HEK293 (cell line): ENCODE measurements at regions not wholly inside any gene's neighbourhood (a gene's known extent, or its start where the extent isn't known, plus 50 kb on each side); places are given as distances from the start of the nearest gene placed in this dataset.

ENCODE experiments used
- CTCF ChIA-PET: fragments of 350-600 bp; formaldehyde crosslinking; extraction: SDS; loops from one replicate; lab custom pipeline; 2021; ENCODE audit warnings: antibody characterized with exemption; lab: Yijun Ruan, JAX
- POLR2A ChIA-PET: fragments of 300-600 bp; formaldehyde crosslinking; extraction: SDS; loops from one replicate; lab custom pipeline; 2020; ENCODE audit warnings: antibody characterized with exemption, inconsistent platforms; lab: Yijun Ruan, JAX
- H3K27ac ChIP-seq: fragments of 200-500 bp; sonication (Bioruptor generic); 2 replicates; pipeline ENCODE4 v1.5.1; 2014; ENCODE audit warnings: low read depth, low read length, control low read depth, inconsistent platforms; ENCODE audit errors: extremely low read depth
- H3K36me3 ChIP-seq, 2 experiments: fragments of 200-500 bp in 1 of 2; sonication (Bioruptor generic) in 1 of 2; 1 replicate in 1 of 2; 2 replicates in 1 of 2; pipeline ENCODE4 v1.5.1; 2014 to 2017; ENCODE audit warnings: inconsistent platforms in 2 of 2, low read length in 2 of 2; ENCODE audit not compliant: control insufficient read depth in 2 of 2, insufficient read depth in 1 of 2
- H3K4me1 ChIP-seq: fragments of 200-500 bp; sonication (Bioruptor generic); 2 replicates; pipeline ENCODE4 v1.5.1; 2014; ENCODE audit warnings: mild to moderate bottlenecking, low read length, inconsistent platforms; ENCODE audit not compliant: control insufficient read depth, insufficient read depth
- H3K4me3 ChIP-seq: 2 replicates; pipeline ENCODE4 v1.5.1; 2011; ENCODE audit warnings: low read depth, mild to moderate bottlenecking, control low read depth, low read length, moderate library complexity
- H3K9me3 ChIP-seq: fragments of 200-500 bp; sonication (Bioruptor generic); 2 replicates; pipeline ENCODE4 v1.5.1; 2014; ENCODE audit warnings: low read depth, low read length, inconsistent platforms; ENCODE audit not compliant: control insufficient read depth, insufficient read depth
- AEBP2 ChIP-seq: fragments of 450-650 bp; formaldehyde crosslinking; IDR thresholded peaks from 2 replicates; pipeline ENCODE4 v1.5.1; 2016; ENCODE audit warnings: missing biosample characterization, missing genetic modification characterization, borderline replicate concordance
- BCL11B ChIP-seq: fragments of 450-650 bp; formaldehyde crosslinking; IDR thresholded peaks from 2 replicates; pipeline ENCODE4 v1.5.1; 2016; ENCODE audit warnings: low read depth, missing biosample characterization, missing genetic modification characterization
- GLI4 ChIP-seq: fragments of 450-650 bp; formaldehyde crosslinking; IDR thresholded peaks from 2 replicates; pipeline ENCODE4 v1.5.1; 2016; ENCODE audit warnings: missing biosample characterization, missing genetic modification characterization
- GLIS2 ChIP-seq: fragments of 450-650 bp; formaldehyde crosslinking; IDR thresholded peaks from 2 replicates; pipeline ENCODE4 v1.5.1; 2016; ENCODE audit warnings: missing biosample characterization, missing genetic modification characterization
- KLF9 ChIP-seq: fragments of 450-650 bp; formaldehyde crosslinking; IDR thresholded peaks from 2 replicates; pipeline ENCODE4 v1.5.1; 2016; ENCODE audit warnings: missing biosample characterization, missing genetic modification characterization, low read depth
- PRDM10 ChIP-seq: fragments of 450-650 bp; formaldehyde crosslinking; IDR thresholded peaks from 2 replicates; pipeline ENCODE4 v1.5.1; 2016; ENCODE audit warnings: missing biosample characterization, missing genetic modification characterization
- PRDM4 ChIP-seq: fragments of 450-650 bp; formaldehyde crosslinking; IDR thresholded peaks from 2 replicates; pipeline ENCODE4 v1.5.1; 2017; ENCODE audit warnings: missing biosample characterization, missing genetic modification characterization
- SETDB1 ChIP-seq: IDR thresholded peaks from one replicate; pipeline ENCODE4 v1.6.1; 2017; ENCODE audit warnings: mild to moderate bottlenecking, low read length, moderate library complexity, mixed read lengths; ENCODE audit not compliant: insufficient read length
- ZNF155 ChIP-seq: fragments of 450-650 bp; formaldehyde crosslinking; IDR thresholded peaks from 2 replicates; pipeline ENCODE4 v1.5.1; 2016; ENCODE audit warnings: missing biosample characterization, missing genetic modification characterization
- ZNF16 ChIP-seq: fragments of 450-650 bp; formaldehyde crosslinking; IDR thresholded peaks from 2 replicates; pipeline ENCODE4 v1.5.1; 2016; ENCODE audit warnings: low read depth, missing biosample characterization, missing genetic modification characterization
- ZNF214 ChIP-seq: fragments of 450-650 bp; formaldehyde crosslinking; IDR thresholded peaks from 2 replicates; pipeline ENCODE4 v1.5.1; 2017; ENCODE audit warnings: missing biosample characterization, mild to moderate bottlenecking, missing genetic modification characterization, borderline replicate concordance
- ZNF23 ChIP-seq: fragments of 450-650 bp; formaldehyde crosslinking; IDR thresholded peaks from 2 replicates; pipeline ENCODE4 v1.5.1; 2016; ENCODE audit warnings: missing biosample characterization, missing genetic modification characterization, borderline replicate concordance
- ZNF366 ChIP-seq: fragments of 450-650 bp; formaldehyde crosslinking; conservative IDR thresholded peaks from 2 replicates; pipeline ENCODE4 v1.5.1; 2016; ENCODE audit warnings: missing biosample characterization, missing genetic modification characterization
- ZNF473 ChIP-seq: fragments of 450-650 bp; formaldehyde crosslinking; IDR thresholded peaks from 2 replicates; pipeline ENCODE4 v1.5.1; 2017; ENCODE audit warnings: missing biosample characterization, missing genetic modification characterization
- ZNF529 ChIP-seq: fragments of 450-650 bp; formaldehyde crosslinking; IDR thresholded peaks from 2 replicates; pipeline ENCODE4 v1.5.1; 2017; ENCODE audit warnings: missing genetic modification characterization, missing biosample characterization; ENCODE audit not compliant: insufficient replicate concordance
- ZNF558 ChIP-seq: fragments of 450-650 bp; formaldehyde crosslinking; IDR thresholded peaks from 2 replicates; pipeline ENCODE4 v1.5.1; 2016; ENCODE audit warnings: missing biosample characterization, missing genetic modification characterization
- ZNF692 ChIP-seq: fragments of 450-650 bp; formaldehyde crosslinking; IDR thresholded peaks from 2 replicates; pipeline ENCODE4 v1.5.1; 2016; ENCODE audit warnings: missing biosample characterization, missing genetic modification characterization
- ZNF747 ChIP-seq: fragments of 450-650 bp; formaldehyde crosslinking; IDR thresholded peaks from 2 replicates; pipeline ENCODE4 v1.5.1; 2016; ENCODE audit warnings: missing biosample characterization, missing genetic modification characterization
- ZNF785 ChIP-seq: fragments of 450-650 bp; formaldehyde crosslinking; IDR thresholded peaks from 2 replicates; pipeline ENCODE4 v1.5.1; 2016; ENCODE audit warnings: missing biosample characterization, missing genetic modification characterization
- ZNF791 ChIP-seq: fragments of 450-650 bp; formaldehyde crosslinking; IDR thresholded peaks from 2 replicates; pipeline ENCODE4 v1.5.1; 2016; ENCODE audit warnings: missing biosample characterization, missing genetic modification characterization
- ZNF843 ChIP-seq: fragments of 450-650 bp; formaldehyde crosslinking; IDR thresholded peaks from 2 replicates; pipeline ENCODE4 v1.5.1; 2016; ENCODE audit warnings: missing biosample characterization, missing genetic modification characterization
- ZSCAN30 ChIP-seq: fragments of 450-650 bp; IDR thresholded peaks from 2 replicates; pipeline ENCODE4 v1.5.1; 2018; ENCODE audit warnings: missing biosample characterization, mild to moderate bottlenecking, missing genetic modification characterization, moderate library complexity
- TF ChIP-seq, protein P1 (sequence below): fragments of 450-650 bp; formaldehyde crosslinking; IDR thresholded peaks from 2 replicates; pipeline ENCODE4 v1.5.1; 2016; ENCODE audit warnings: missing biosample characterization, missing genetic modification characterization

DNA sequence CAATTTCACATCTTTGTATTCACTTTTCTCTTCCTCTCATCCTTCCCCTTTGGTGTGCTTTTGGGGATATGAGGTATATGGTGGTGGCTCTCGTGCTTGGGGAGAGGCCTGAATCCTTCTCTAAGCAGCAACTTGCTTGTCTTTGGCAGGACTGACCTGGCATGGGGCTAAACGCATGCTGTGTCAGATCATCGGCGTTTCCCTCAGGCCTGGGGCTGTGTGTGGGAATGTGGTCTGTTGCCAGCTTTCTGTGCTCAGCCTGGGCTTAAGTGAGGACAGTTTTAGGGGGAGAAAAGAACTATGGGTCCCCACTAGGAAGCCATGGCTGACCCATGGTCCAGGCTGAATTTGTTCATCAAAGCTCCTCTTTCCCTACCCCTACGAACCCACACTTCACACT lies 60.7 kb downstream of the TET3 start:
- POLR2A ChIA-PET, result no interaction called here

GRCh38 chr2:74046441-74046840 lies 61.7 kb downstream of the TET3 start:
- ChIA-PET CTCF (no interaction called here), POLR2A (no interaction called here)
- no peaks in the 10 kb centered on the region for H3K9me3 ChIP-seq
- no peak overlapping the region for H3K4me3 ChIP-seq
- peaks cover 0 to 24% of the 10 kb centered on the region in 2 experiments; a peak in 1 of 3 replicates for H3K36me3 ChIP-seq
- no peak overlapping the region for H3K27ac ChIP-seq
- H3K4me1 ChIP-seq, result peaks cover 9% of the 10 kb centered on the region
- no peak for TF ChIP-seq PRDM10 (tag by site-specific recombination)
- TF ChIP-seq ZNF155, result no peak
- TF ChIP-seq ZNF529 (tag by site-specific recombination), result no peak
- TF ChIP-seq ZNF214, result no peak
- no peak for TF ChIP-seq ZNF843 (tag by site-specific recombination)
- TF ChIP-seq ZSCAN30, result no peak
- TF ChIP-seq, protein P1, sequence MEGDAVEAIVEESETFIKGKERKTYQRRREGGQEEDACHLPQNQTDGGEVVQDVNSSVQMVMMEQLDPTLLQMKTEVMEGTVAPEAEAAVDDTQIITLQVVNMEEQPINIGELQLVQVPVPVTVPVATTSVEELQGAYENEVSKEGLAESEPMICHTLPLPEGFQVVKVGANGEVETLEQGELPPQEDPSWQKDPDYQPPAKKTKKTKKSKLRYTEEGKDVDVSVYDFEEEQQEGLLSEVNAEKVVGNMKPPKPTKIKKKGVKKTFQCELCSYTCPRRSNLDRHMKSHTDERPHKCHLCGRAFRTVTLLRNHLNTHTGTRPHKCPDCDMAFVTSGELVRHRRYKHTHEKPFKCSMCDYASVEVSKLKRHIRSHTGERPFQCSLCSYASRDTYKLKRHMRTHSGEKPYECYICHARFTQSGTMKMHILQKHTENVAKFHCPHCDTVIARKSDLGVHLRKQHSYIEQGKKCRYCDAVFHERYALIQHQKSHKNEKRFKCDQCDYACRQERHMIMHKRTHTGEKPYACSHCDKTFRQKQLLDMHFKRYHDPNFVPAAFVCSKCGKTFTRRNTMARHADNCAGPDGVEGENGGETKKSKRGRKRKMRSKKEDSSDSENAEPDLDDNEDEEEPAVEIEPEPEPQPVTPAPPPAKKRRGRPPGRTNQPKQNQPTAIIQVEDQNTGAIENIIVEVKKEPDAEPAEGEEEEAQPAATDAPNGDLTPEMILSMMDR, result no peak
- TF ChIP-seq KLF9 (tag by site-specific recombination), result no peak
- TF ChIP-seq PRDM4 (tag by site-specific recombination), result no peak
- TF ChIP-seq ZNF23 (tag by site-specific recombination), result no peak
- no peak for TF ChIP-seq GLI4
- TF ChIP-seq ZNF558 (tag by site-specific recombination), result no peak

More for the DNA sequence above, 60.7 kb downstream of the TET3 start:
- no peak overlapping the region for H3K27ac ChIP-seq
- no peak overlapping the region for H3K4me3 ChIP-seq
- H3K9me3 ChIP-seq, result no peaks in the 10 kb centered on the region
- H3K4me1 ChIP-seq, result no peaks in the 10 kb centered on the region
- CTCF ChIA-PET, result no interaction called here
- peaks cover 0 to 24% of the 10 kb centered on the region in 2 experiments; a peak in 1 of 3 replicates for H3K36me3 ChIP-seq
- TF ChIP-seq GLIS2 (tag by site-specific recombination), result no peak
- no peak for TF ChIP-seq ZNF473
- TF ChIP-seq ZNF843 (tag by site-specific recombination), result no peak
- TF ChIP-seq SETDB1, result no peak
- no peak for TF ChIP-seq AEBP2
- TF ChIP-seq BCL11B (tag by site-specific recombination), result no peak
- no peak for TF ChIP-seq ZNF747 (tag by site-specific recombination)
- TF ChIP-seq ZNF366 (tag by site-specific recombination), result no peak
- TF ChIP-seq ZNF785 (tag by site-specific recombination), result no peak
- no peak for TF ChIP-seq ZNF16 (tag by site-specific recombination)
- TF ChIP-seq ZNF692, result no peak
- TF ChIP-seq ZNF791, result no peak
